ENCODE measurements at regions not wholly inside any gene's neighbourhood (a gene's known extent, or its start where the extent isn't known, plus 50 kb on each side); places are given as distances from the start of the nearest gene placed in this dataset.
"Not testable (repeated sequence)": the region's sequence is repeated elsewhere in the genome, so short reads cannot be mapped to it uniquely, and the experiment has no call there.

- DNase-seq: no peak
- no peaks in the 10 kb centered on the region for H3K4me1 Mint-ChIP-seq (ENCODE audit: low read depth)
- no peaks in the 10 kb centered on the region for H3K36me3 Mint-ChIP-seq (ENCODE audit: low read depth)
- no peaks in the 10 kb centered on the region for H3K27me3 Mint-ChIP-seq (ENCODE audit: low read depth)
- no peak for ATAC-seq
- CTCF ChIA-PET: no interaction called here
- POLR2A ChIA-PET: no interaction called here
- no peak overlapping the region for H3K27ac Mint-ChIP-seq
- no peaks in the 10 kb centered on the region for H3K9me3 Mint-ChIP-seq (ENCODE audit: insufficient read depth)
- no peak overlapping the region for H3K4me3 Mint-ChIP-seq
Observed at GRCh38 chr11:109519253-109519652, 97.3 kb downstream of the C11orf87 start.

GRCh38 chr11:109521571-109522086, 99.6 kb downstream of the C11orf87 start:
- no peaks in the 10 kb centered on the region for H3K4me1 Mint-ChIP-seq (ENCODE audit: low read depth)

GRCh38 chr11:109522116-109522755, 100.2 kb downstream of the C11orf87 start:
- POLR2A ChIA-PET: no interaction called here
- no peaks in the 10 kb centered on the region for H3K36me3 Mint-ChIP-seq (ENCODE audit: low read depth)
- H3K4me3 Mint-ChIP-seq: no peak overlapping the region
- no peaks in the 10 kb centered on the region for H3K4me1 Mint-ChIP-seq (ENCODE audit: low read depth)
- DNase-seq: no peak
- H3K27me3 Mint-ChIP-seq (ENCODE audit: low read depth): no peaks in the 10 kb centered on the region
- no peak overlapping the region for H3K27ac Mint-ChIP-seq
- H3K9me3 Mint-ChIP-seq (ENCODE audit: insufficient read depth): no peaks in the 10 kb centered on the region
- no peak for ATAC-seq
- CTCF ChIA-PET: no interaction called here

More at GRCh38 chr11:109521571-109522086, 99.6 kb downstream of the C11orf87 start:
- ATAC-seq: no peak
- Mint-ChIP-seq H3K27ac (no peak overlapping the region), H3K9me3 (ENCODE audit: insufficient read depth) (no peaks in the 10 kb centered on the region), H3K27me3 (ENCODE audit: low read depth) (no peaks in the 10 kb centered on the region), H3K36me3 (ENCODE audit: low read depth) (no peaks in the 10 kb centered on the region), H3K4me3 (no peak overlapping the region)
- ChIA-PET CTCF (no interaction called here), POLR2A (no interaction called here)
- no peak for DNase-seq

- H3K9me3 Mint-ChIP-seq (ENCODE audit: insufficient read depth); H3K4me3 Mint-ChIP-seq; ATAC-seq; H3K27ac Mint-ChIP-seq; DNase-seq; POLR2A ChIA-PET; CTCF ChIA-PET; H3K4me1 Mint-ChIP-seq (ENCODE audit: low read depth); H3K27me3 Mint-ChIP-seq (ENCODE audit: low read depth); H3K36me3 Mint-ChIP-seq (ENCODE audit: low read depth): not testable (repeated sequence)
Observed at GRCh38 chr11:109525636-109526035, 103.6 kb downstream of the C11orf87 start.

GRCh38 chr11:109526061-109526460, 104.1 kb downstream of the C11orf87 start:
- H3K36me3 Mint-ChIP-seq (ENCODE audit: low read depth): no peaks in the 10 kb centered on the region
- H3K27me3 Mint-ChIP-seq (ENCODE audit: low read depth): no peaks in the 10 kb centered on the region
- ChIA-PET CTCF (no interaction called here), POLR2A (no interaction called here)
- DNase-seq (no peak), ATAC-seq (no peak)
- no peaks in the 10 kb centered on the region for H3K9me3 Mint-ChIP-seq (ENCODE audit: insufficient read depth)
- no peak overlapping the region for H3K4me3 Mint-ChIP-seq
- no peak overlapping the region for H3K27ac Mint-ChIP-seq
- H3K4me1 Mint-ChIP-seq (ENCODE audit: low read depth): no peaks in the 10 kb centered on the region

GRCh38 chr11:109526931-109527330, 104.9 kb downstream of the C11orf87 start:
- no peak for DNase-seq
- Mint-ChIP-seq H3K4me3 (no peak overlapping the region), H3K27me3 (ENCODE audit: low read depth) (no peaks in the 10 kb centered on the region), H3K9me3 (ENCODE audit: insufficient read depth) (no peaks in the 10 kb centered on the region), H3K36me3 (ENCODE audit: low read depth) (no peaks in the 10 kb centered on the region), H3K27ac (no peak overlapping the region), H3K4me1 (ENCODE audit: low read depth) (no peaks in the 10 kb centered on the region)
- ChIA-PET CTCF (no interaction called here), POLR2A (no interaction called here)
- ATAC-seq: no peak

- Mint-ChIP-seq H3K4me1 (ENCODE audit: low read depth) (no peaks in the 10 kb centered on the region), H3K36me3 (ENCODE audit: low read depth) (no peaks in the 10 kb centered on the region), H3K4me3 (no peak overlapping the region), H3K9me3 (ENCODE audit: insufficient read depth) (no peaks in the 10 kb centered on the region), H3K27me3 (ENCODE audit: low read depth) (no peaks in the 10 kb centered on the region), H3K27ac (no peak overlapping the region)
- ChIA-PET CTCF (no interaction called here), POLR2A (no interaction called here)
- DNase-seq (no peak), ATAC-seq (no peak)
Observed at GRCh38 chr11:109527496-109527895, 105.5 kb downstream of the C11orf87 start.

GRCh38 chr11:109547356-109548027, 125.5 kb downstream of the C11orf87 start:
- no peaks in the 10 kb centered on the region for H3K36me3 Mint-ChIP-seq (ENCODE audit: low read depth)
- H3K27me3 Mint-ChIP-seq (ENCODE audit: low read depth): no peaks in the 10 kb centered on the region
- no peak for DNase-seq
- no peak overlapping the region for H3K4me3 Mint-ChIP-seq
- H3K4me1 Mint-ChIP-seq (ENCODE audit: low read depth): no peaks in the 10 kb centered on the region
- H3K9me3 Mint-ChIP-seq (ENCODE audit: insufficient read depth): no peaks in the 10 kb centered on the region
- no peak for ATAC-seq
- POLR2A ChIA-PET: no interaction called here
- no peak overlapping the region for H3K27ac Mint-ChIP-seq
- CTCF ChIA-PET: no interaction called here

GRCh38 chr11:109552376-109552775, 130.4 kb downstream of the C11orf87 start:
- Mint-ChIP-seq H3K27ac (no peak overlapping the region), H3K4me1 (ENCODE audit: low read depth) (no peaks in the 10 kb centered on the region), H3K36me3 (ENCODE audit: low read depth) (no peaks in the 10 kb centered on the region), H3K4me3 (no peak overlapping the region), H3K27me3 (ENCODE audit: low read depth) (no peaks in the 10 kb centered on the region), H3K9me3 (ENCODE audit: insufficient read depth) (no peaks in the 10 kb centered on the region)
- ChIA-PET POLR2A (no interaction called here), CTCF (no interaction called here)
- ATAC-seq: no peak
- DNase-seq: no peak

- DNase-seq (no peak), ATAC-seq (no peak)
- H3K27ac Mint-ChIP-seq: no peak overlapping the region
- H3K4me3 Mint-ChIP-seq: no peak overlapping the region
- POLR2A ChIA-PET: no interaction called here
- H3K36me3 Mint-ChIP-seq (ENCODE audit: low read depth): no peaks in the 10 kb centered on the region
- H3K9me3 Mint-ChIP-seq (ENCODE audit: insufficient read depth): no peaks in the 10 kb centered on the region
- H3K4me1 Mint-ChIP-seq (ENCODE audit: low read depth): no peaks in the 10 kb centered on the region
- CTCF ChIA-PET: no interaction called here
- no peaks in the 10 kb centered on the region for H3K27me3 Mint-ChIP-seq (ENCODE audit: low read depth)
Observed at GRCh38 chr11:109553284-109553683, 131.3 kb downstream of the C11orf87 start.

- ATAC-seq: no peak
- Mint-ChIP-seq H3K4me1 (ENCODE audit: low read depth) (no peaks in the 10 kb centered on the region), H3K4me3 (no peak overlapping the region), H3K27me3 (ENCODE audit: low read depth) (no peaks in the 10 kb centered on the region), H3K36me3 (ENCODE audit: low read depth) (no peaks in the 10 kb centered on the region), H3K9me3 (ENCODE audit: insufficient read depth) (no peaks in the 10 kb centered on the region), H3K27ac (no peak overlapping the region)
- POLR2A ChIA-PET: no interaction called here
- CTCF ChIA-PET: no interaction called here
- no peak for DNase-seq
Observed at GRCh38 chr11:109554951-109555350, 133.0 kb downstream of the C11orf87 start.

GRCh38 chr11:109564241-109564640, 142.3 kb downstream of the C11orf87 start:
- Mint-ChIP-seq H3K27me3 (ENCODE audit: low read depth) (no peaks in the 10 kb centered on the region), H3K4me1 (ENCODE audit: low read depth) (no peaks in the 10 kb centered on the region), H3K9me3 (ENCODE audit: insufficient read depth) (peaks cover 21% of the 10 kb centered on the region), H3K36me3 (ENCODE audit: low read depth) (no peaks in the 10 kb centered on the region), H3K27ac (no peak overlapping the region), H3K4me3 (no peak overlapping the region)
- ChIA-PET CTCF (no interaction called here), POLR2A (no interaction called here)
- DNase-seq (no peak), ATAC-seq (no peak)

GRCh38 chr11:109582470-109582869, 160.5 kb downstream of the C11orf87 start:
- Mint-ChIP-seq H3K36me3 (ENCODE audit: low read depth) (no peaks in the 10 kb centered on the region), H3K4me3 (no peak overlapping the region), H3K4me1 (ENCODE audit: low read depth) (no peaks in the 10 kb centered on the region), H3K27me3 (ENCODE audit: low read depth) (no peaks in the 10 kb centered on the region), H3K27ac (no peak overlapping the region), H3K9me3 (ENCODE audit: insufficient read depth) (no peaks in the 10 kb centered on the region)
- ChIA-PET CTCF (no interaction called here), POLR2A (no interaction called here)
- no peak for DNase-seq
- no peak for ATAC-seq

All from activated CD8-positive, alpha-beta T cell treated with anti-CD3 and anti-CD28 coated beads, Interleukin-2, amount 10 ng/mL, durations not matched to agents 7 days and 5 days (primary cell).